HEK293 (cell line): ENCODE measurements at regions not wholly inside any gene's neighbourhood (a gene's known extent, or its start where the extent isn't known, plus 50 kb on each side); places are given as distances from the start of the nearest gene placed in this dataset.
A peak's percentile ranks its signal among the peaks of the same experiment; 100 is the strongest.

Source experiments
- BCL11A ChIP-seq: fragments of 450-650 bp; formaldehyde crosslinking; IDR thresholded peaks from 2 replicates; pipeline ENCODE4 v1.5.1; 2016; ENCODE audit warnings: low read depth, missing biosample characterization, missing genetic modification characterization
- GLI2 ChIP-seq: fragments of 450-650 bp; formaldehyde crosslinking; IDR thresholded peaks from 2 replicates; pipeline ENCODE4; 2017; ENCODE audit warnings: missing biosample characterization, missing genetic modification characterization, low read depth, borderline replicate concordance
- IKZF3 ChIP-seq: fragments of 450-650 bp; IDR thresholded peaks from 2 replicates; pipeline ENCODE4 v1.5.0; 2018; ENCODE audit warnings: missing biosample characterization, mild to moderate bottlenecking, missing genetic modification characterization, moderate library complexity
- INSM2 ChIP-seq: fragments of 450-650 bp; formaldehyde crosslinking; IDR thresholded peaks from 2 replicates; pipeline ENCODE4 v1.5.1; 2016; ENCODE audit warnings: missing biosample characterization, missing genetic modification characterization
- KLF17 ChIP-seq: fragments of 450-650 bp; formaldehyde crosslinking; IDR thresholded peaks from 2 replicates; pipeline ENCODE4 v1.5.1; 2016; ENCODE audit warnings: missing biosample characterization, missing genetic modification characterization
- KLF8 ChIP-seq: fragments of 450-650 bp; formaldehyde crosslinking; IDR thresholded peaks from 2 replicates; pipeline ENCODE4 v1.5.1; 2016; ENCODE audit warnings: missing biosample characterization, missing genetic modification characterization
- OVOL3 ChIP-seq: fragments of 450-650 bp; formaldehyde crosslinking; IDR thresholded peaks from 2 replicates; pipeline ENCODE4 v1.5.1; 2016; ENCODE audit warnings: missing biosample characterization, missing genetic modification characterization
- SCRT2 ChIP-seq: fragments of 450-650 bp; formaldehyde crosslinking; IDR thresholded peaks from 2 replicates; pipeline ENCODE4 v1.5.1; 2016; ENCODE audit warnings: missing biosample characterization, missing genetic modification characterization
- TRIM28 ChIP-seq: IDR thresholded peaks from 2 replicates; pipeline ENCODE4 v1.6.1; 2011; ENCODE audit warnings: low read length, control low read depth, borderline replicate concordance
- YY1 ChIP-seq: fragments of 450-650 bp; formaldehyde crosslinking; IDR thresholded peaks from 2 replicates; pipeline ENCODE4 v1.5.1; 2018; ENCODE audit warnings: missing biosample characterization, missing genetic modification characterization
- ZBTB44 ChIP-seq: fragments of 450-650 bp; IDR thresholded peaks from 2 replicates; pipeline ENCODE4 v1.5.1; 2018; ENCODE audit warnings: missing biosample characterization, mild to moderate bottlenecking, missing genetic modification characterization
- ZFP37 ChIP-seq: fragments of 450-650 bp; formaldehyde crosslinking; IDR thresholded peaks from 2 replicates; pipeline ENCODE4 v1.5.1; 2016; ENCODE audit warnings: missing biosample characterization, missing genetic modification characterization
- ZIC2 ChIP-seq: fragments of 450-650 bp; formaldehyde crosslinking; IDR thresholded peaks from 2 replicates; pipeline ENCODE4 v1.5.1; 2016; ENCODE audit warnings: missing biosample characterization, missing genetic modification characterization
- ZNF138 ChIP-seq: fragments of 450-650 bp; formaldehyde crosslinking; IDR thresholded peaks from 2 replicates; pipeline ENCODE4 v1.5.1; 2016; ENCODE audit warnings: missing biosample characterization, missing genetic modification characterization, borderline replicate concordance
- ZNF169 ChIP-seq: fragments of 450-650 bp; formaldehyde crosslinking; IDR thresholded peaks from 2 replicates; pipeline ENCODE4 v1.5.1; 2016; ENCODE audit warnings: missing biosample characterization, missing genetic modification characterization
- ZNF19 ChIP-seq: fragments of 450-650 bp; formaldehyde crosslinking; IDR thresholded peaks from 2 replicates; pipeline ENCODE4; 2016; ENCODE audit warnings: missing biosample characterization, missing genetic modification characterization, low read depth
- ZNF221 ChIP-seq: fragments of 450-650 bp; formaldehyde crosslinking; IDR thresholded peaks from 2 replicates; pipeline ENCODE4 v1.5.1; 2017; ENCODE audit warnings: missing biosample characterization, missing genetic modification characterization, borderline replicate concordance
- ZNF274 ChIP-seq, 2 experiments: fragments of 200-500 bp in 1 of 2; fragments of 450-650 bp in 1 of 2; sonication (Bioruptor generic) in 1 of 2; formaldehyde crosslinking in 1 of 2; IDR thresholded peaks; 2 replicates each; pipeline versions ENCODE4 v1.5.1 to v1.6.1; 2014 to 2016; ENCODE audit warnings: borderline replicate concordance in 1 of 2, inconsistent platforms in 1 of 2, low read length in 1 of 2, missing biosample characterization in 1 of 2, missing genetic modification characterization in 1 of 2
- ZNF280C ChIP-seq: fragments of 450-650 bp; formaldehyde crosslinking; IDR thresholded peaks from 2 replicates; pipeline ENCODE4 v1.5.1; 2016; ENCODE audit warnings: missing biosample characterization, missing genetic modification characterization
- ZNF302 ChIP-seq: fragments of 450-650 bp; formaldehyde crosslinking; IDR thresholded peaks from 2 replicates; pipeline ENCODE4 v1.5.1; 2016; ENCODE audit warnings: missing biosample characterization, missing genetic modification characterization, low read depth
- ZNF354C ChIP-seq: fragments of 450-650 bp; formaldehyde crosslinking; IDR thresholded peaks from 2 replicates; pipeline ENCODE4 v1.5.1; 2016; ENCODE audit warnings: missing biosample characterization, missing genetic modification characterization, low read depth, borderline replicate concordance
- ZNF37A ChIP-seq: fragments of 450-650 bp; IDR thresholded peaks from 2 replicates; pipeline ENCODE4 v1.5.1; 2018; ENCODE audit warnings: missing biosample characterization, missing genetic modification characterization
- ZNF391 ChIP-seq: fragments of 450-650 bp; formaldehyde crosslinking; IDR thresholded peaks from 2 replicates; pipeline ENCODE4 v1.5.1; 2016; ENCODE audit warnings: low read depth, missing biosample characterization, missing genetic modification characterization, borderline replicate concordance
- ZNF423 ChIP-seq: fragments of 450-650 bp; formaldehyde crosslinking; IDR thresholded peaks from 2 replicates; pipeline ENCODE4 v1.5.1; 2016; ENCODE audit warnings: missing biosample characterization, missing genetic modification characterization
- ZNF501 ChIP-seq: fragments of 450-650 bp; formaldehyde crosslinking; IDR thresholded peaks from 2 replicates; pipeline ENCODE4 v1.5.1; 2016; ENCODE audit warnings: missing biosample characterization, missing genetic modification characterization
- ZNF529 ChIP-seq: fragments of 450-650 bp; formaldehyde crosslinking; IDR thresholded peaks from 2 replicates; pipeline ENCODE4 v1.5.1; 2017; ENCODE audit warnings: missing genetic modification characterization, missing biosample characterization; ENCODE audit not compliant: insufficient replicate concordance
- ZNF560 ChIP-seq: fragments of 450-650 bp; formaldehyde crosslinking; IDR thresholded peaks from 2 replicates; pipeline ENCODE4 v1.5.1; 2017; ENCODE audit warnings: missing biosample characterization, missing genetic modification characterization, borderline replicate concordance
- ZNF561 ChIP-seq: fragments of 450-650 bp; IDR thresholded peaks from 2 replicates; pipeline ENCODE4 v1.5.1; 2018; ENCODE audit warnings: missing biosample characterization, missing genetic modification characterization, borderline replicate concordance
- ZNF571 ChIP-seq: fragments of 450-650 bp; formaldehyde crosslinking; IDR thresholded peaks from 2 replicates; pipeline ENCODE4 v1.5.0; 2017; ENCODE audit warnings: missing biosample characterization, missing genetic modification characterization
- ZNF596 ChIP-seq: fragments of 450-650 bp; IDR thresholded peaks from 2 replicates; pipeline ENCODE4 v1.5.0; 2018; ENCODE audit warnings: missing biosample characterization, mild to moderate bottlenecking, missing genetic modification characterization, moderate library complexity
- ZNF623 ChIP-seq: fragments of 450-650 bp; formaldehyde crosslinking; IDR thresholded peaks from 2 replicates; pipeline ENCODE4 v1.5.1; 2016; ENCODE audit warnings: missing biosample characterization, missing genetic modification characterization
- ZNF768 ChIP-seq: fragments of 450-650 bp; formaldehyde crosslinking; IDR thresholded peaks from 2 replicates; pipeline ENCODE4 v1.5.1; 2018; ENCODE audit warnings: missing biosample characterization, mild to moderate bottlenecking, missing genetic modification characterization
- ZNF830 ChIP-seq: fragments of 450-650 bp; IDR thresholded peaks from 2 replicates; pipeline ENCODE4 v1.5.0; 2018; ENCODE audit warnings: missing biosample characterization, missing genetic modification characterization, low read depth, mild to moderate bottlenecking, moderate library complexity
- ZNF837 ChIP-seq: fragments of 450-650 bp; formaldehyde crosslinking; IDR thresholded peaks from 2 replicates; pipeline ENCODE4 v1.5.1; 2016; ENCODE audit warnings: missing biosample characterization, missing genetic modification characterization

- TF ChIP-seq ZIC2 (peak; percentile 87), ZNF571 (tag by site-specific recombination) (no peak), ZNF561 (tag by site-specific recombination) (no peak), ZNF837 (tag by site-specific recombination) (no peak), BCL11A (tag by site-specific recombination) (no peak), KLF8 (tag by site-specific recombination) (no peak), ZNF623 (tag by site-specific recombination) (no peak), ZNF302 (no peak), ZNF19 (no peak), YY1 (tag by site-specific recombination) (no peak), ZNF274 (IDR thresholded peaks at IDR 0.05; ENCODE audit: low read length) (no peak), ZNF274 (tag by site-specific recombination; IDR thresholded peaks at IDR 0.05; ENCODE audit: borderline replicate concordance) (no peak), ZFP37 (tag by site-specific recombination) (no peak), ZBTB44 (tag by site-specific recombination) (no peak), ZNF768 (tag by site-specific recombination) (no peak), ZNF221 (tag by site-specific recombination) (no peak), ZNF529 (tag by site-specific recombination) (no peak), ZNF138 (tag by site-specific recombination) (no peak), ZNF169 (no peak), ZNF830 (tag by site-specific recombination) (no peak), OVOL3 (tag by site-specific recombination) (peak; percentile 78; the same call in 1 of the 2 replicates), ZNF391 (no peak), IKZF3 (0 out of 2 replicates have a peak, but pooled peaks have one; percentile 12), ZNF596 (tag by site-specific recombination) (no peak), ZNF280C (tag by site-specific recombination) (no peak), ZNF560 (tag by site-specific recombination) (no peak), ZNF354C (tag by site-specific recombination) (no peak), ZNF501 (tag by site-specific recombination) (no peak), SCRT2 (tag by site-specific recombination) (no peak), KLF17 (tag by site-specific recombination) (peak; percentile 88), ZNF37A (no peak), TRIM28 (no peak; the same call in 1 of the 2 replicates), INSM2 (peak; percentile 74; the same call in 1 of the 2 replicates), GLI2 (tag by site-specific recombination) (peak; percentile 83), ZNF423 (tag by site-specific recombination) (no peak)
Observed at GRCh38 chr20:22462975-22463914, 121.1 kb downstream of the FOXA2 start (continued).
